ENCODE measurements at regions not wholly inside any gene's neighbourhood (a gene's known extent, or its start where the extent isn't known, plus 50 kb on each side); places are given as distances from the start of the nearest gene placed in this dataset.

- DNase-seq = no peak
Measured at GRCh38 chr2:63658176-63658968, 69.6 kb downstream of the MDH1 start.

DNA sequence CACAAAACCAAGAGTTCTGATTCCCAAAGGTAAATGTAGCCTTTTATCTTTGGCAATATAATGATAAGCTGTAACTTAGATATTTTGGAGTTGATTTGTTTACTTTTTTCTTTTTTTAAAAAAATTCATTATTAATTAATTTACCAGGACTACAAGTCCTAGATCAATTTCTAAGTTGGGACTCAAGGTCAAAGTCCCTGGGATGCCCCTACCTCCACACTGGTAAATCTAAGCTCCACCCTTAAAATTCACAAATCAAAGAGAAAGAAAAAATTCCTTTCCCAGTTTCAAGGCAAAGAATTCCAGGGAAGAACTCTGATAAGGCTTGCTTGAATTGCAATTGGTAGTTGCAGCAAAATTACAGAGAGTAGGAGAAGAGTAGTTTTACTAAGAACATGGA is 71.3 kb downstream of the MDH1 start:
- no peak for DNase-seq

DNA sequence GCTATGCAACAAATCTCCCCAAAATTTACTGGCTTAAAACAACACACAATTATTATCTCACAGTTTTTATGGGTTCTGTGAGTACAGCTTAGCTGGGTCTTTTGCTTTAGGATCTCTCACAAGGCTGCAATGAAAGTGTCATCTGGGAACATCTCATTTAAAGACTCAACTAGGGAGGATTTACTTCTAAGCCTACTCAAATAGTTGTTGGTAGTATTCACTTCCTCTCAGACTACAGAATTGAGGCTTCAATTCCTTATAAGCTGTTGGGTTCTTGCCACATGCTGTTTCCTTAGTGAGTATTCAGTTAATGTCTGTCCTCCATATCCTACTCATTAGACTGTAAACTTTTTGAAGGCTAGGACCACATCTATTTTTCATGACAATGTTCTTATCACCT is 72.3 kb downstream of the MDH1 start:
- no peak for DNase-seq

- DNase-seq = no peak
Measured at GRCh38 chr2:63662028-63662804, 73.5 kb downstream of the MDH1 start.

GRCh38 chr2:63663013-63663864 is 74.5 kb downstream of the MDH1 start:
- DNase-seq = no peak

DNA sequence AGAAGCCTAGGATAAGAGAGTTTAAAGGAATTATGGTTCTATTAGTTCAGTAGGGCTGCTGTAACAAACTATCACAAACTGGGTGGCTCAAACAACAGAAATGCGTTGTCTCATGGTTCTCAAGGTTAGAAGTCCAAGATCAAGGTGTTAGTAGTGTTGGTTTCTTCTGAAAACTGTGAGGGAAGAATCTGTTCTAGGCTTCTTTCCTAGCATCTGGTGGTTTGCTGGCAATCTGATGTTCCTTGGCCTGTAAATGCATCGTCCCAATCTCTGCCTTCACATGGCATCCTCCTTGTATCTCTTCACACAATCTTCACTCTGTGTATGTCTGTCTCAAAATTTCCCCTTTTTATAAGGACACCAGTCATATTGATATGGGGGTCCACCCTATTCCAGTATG is 76.3 kb downstream of the MDH1 start:
- no peak for DNase-seq

DNA sequence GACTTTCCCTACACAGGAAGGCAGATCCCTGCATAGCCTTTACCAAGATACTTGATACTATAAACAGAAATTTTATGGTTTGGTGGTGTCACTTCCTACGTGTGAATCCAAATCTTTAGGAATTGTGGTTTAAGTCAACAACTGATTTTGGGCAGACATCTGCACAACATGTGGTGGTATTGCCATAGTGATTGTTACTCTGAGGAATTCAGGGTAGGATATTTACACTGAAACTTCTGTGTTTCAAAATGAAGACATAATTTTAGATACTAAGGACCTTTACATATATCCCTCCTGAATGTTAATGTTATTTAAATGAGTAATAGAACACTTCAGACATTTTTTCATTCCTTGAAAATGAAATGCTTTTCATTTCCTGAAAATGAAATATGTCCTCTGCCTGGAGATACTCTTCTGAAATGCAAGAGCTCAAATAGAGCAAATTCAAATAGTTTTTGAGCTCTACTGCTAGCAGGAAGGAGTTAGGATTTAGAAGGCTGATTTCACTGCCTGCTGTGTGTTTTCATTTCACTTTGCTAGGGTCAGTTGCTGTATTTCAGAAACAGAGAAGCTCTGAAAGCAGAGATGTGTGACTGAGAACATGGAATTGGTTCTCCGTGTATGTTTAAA is 77.2 kb downstream of the MDH1 start:
- DNase-seq = no peak

GRCh38 chr2:63667132-63667700 is 78.5 kb downstream of the MDH1 start:
- DNase-seq = no peak

DNA sequence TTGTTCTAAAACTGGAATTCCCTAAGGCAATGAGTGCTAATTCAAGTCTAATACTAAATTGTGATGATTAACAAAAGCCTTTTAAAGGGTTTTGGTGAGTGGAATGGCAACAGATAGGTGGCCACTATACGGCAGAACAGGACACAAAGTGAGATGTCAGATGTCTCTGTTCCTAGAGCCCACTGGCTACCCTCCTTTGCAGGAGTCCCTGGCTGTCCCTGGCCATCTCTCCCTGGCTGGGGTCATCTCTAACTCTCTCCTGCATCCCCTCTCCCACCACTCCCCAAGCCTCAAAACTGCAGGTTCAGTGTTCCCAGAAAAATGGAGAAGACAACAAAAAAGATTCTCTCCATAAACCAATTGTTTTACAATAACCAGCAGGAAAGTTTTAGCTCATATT is 79.2 kb downstream of the MDH1 start:
- no peak for DNase-seq

GRCh38 chr2:63668466-63668865 is 79.7 kb downstream of the MDH1 start:
- no peak for DNase-seq

DNA sequence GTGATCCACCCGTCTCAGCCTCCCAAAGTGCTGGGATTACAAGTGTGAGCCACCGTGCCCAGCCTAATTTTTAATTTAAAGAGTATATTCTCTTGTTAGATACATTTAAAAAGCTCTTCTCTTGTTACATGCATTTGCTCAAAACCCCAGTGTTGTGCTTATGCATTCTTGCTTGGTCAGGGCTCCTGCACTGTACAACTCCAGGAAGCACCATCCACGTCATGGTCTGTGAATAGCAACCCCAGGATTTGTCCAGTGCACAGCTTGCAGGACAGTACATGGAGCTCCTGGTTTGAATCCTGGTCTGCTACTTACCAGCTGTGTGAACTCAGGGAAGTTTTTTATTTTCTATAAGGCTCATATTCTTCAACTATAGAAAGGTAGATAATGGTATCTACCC is 80.8 kb downstream of the MDH1 start:
- DNase-seq = no peak

- DNase-seq = no peak
Measured at GRCh38 chr2:63673865-63674533, 85.2 kb downstream of the MDH1 start.

GRCh38 chr2:63675026-63675425 is 86.3 kb downstream of the MDH1 start:
- no peak for DNase-seq

GRCh38 chr2:63676135-63676534 is 87.4 kb downstream of the MDH1 start:
- no peak for DNase-seq

DNA sequence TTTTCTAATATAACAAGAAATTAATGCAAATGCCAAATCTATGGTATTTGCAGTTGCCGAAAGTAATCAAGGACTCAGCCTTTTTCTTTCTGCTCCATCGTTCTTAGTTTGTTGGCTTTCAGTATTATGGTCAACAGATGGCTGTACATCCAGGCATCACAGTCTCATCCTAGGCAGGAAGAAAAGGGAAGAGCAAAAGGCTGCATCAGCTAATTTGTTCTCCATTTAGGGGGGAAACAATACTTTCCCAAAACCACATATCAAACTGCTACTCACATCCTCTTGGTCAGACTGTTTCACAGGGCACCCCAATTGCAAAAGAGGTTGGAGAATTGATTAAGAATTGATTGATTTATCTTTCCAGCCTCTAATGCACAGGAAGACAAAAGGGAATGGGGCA is 89.3 kb downstream of the MDH1 start:
- DNase-seq = no peak

DNA sequence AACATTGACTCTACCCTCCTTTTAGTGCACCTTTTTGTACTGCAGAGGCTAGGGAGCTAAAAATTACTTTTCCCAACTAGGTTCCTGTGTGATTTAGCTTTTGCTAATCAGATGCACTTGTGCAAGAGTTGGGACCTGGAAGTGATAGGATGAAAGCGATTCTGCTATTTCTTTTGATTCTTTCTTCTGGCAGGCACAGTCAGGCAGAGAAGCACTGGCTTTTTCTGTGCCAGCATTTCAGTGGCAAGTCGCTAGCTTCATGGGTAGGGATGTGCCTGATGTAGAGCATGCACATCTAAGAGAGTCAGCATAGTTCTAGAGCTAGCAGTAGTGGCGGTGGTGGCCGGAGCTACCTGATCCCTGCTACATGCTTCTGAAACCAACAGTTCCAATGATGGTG is 89.8 kb downstream of the MDH1 start:
- DNase-seq = no peak

- no peak for DNase-seq
Measured at GRCh38 chr2:63679252-63679855, 90.6 kb downstream of the MDH1 start.

- DNase-seq = no peak
Measured at GRCh38 chr2:63680455-63680854, 91.7 kb downstream of the MDH1 start.

DNA sequence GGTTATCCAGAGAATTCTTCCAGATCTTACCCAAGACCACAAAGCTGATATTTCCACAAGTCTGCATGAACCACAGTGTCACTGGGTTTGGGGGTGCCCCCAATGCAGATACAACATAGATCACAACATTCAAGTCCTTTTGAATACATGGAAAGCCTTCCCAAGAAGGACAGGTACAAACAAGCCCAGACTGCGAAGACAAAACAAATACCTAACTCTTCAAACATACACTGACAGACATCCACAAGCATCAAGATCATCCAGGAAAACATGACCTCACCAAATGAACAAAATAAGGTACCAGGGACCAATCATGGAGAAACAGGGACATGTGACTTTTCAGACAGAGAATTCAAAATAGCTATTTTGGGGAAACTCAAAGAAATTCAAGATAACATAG is 93.1 kb downstream of the MDH1 start:
- DNase-seq = no peak

DNA sequence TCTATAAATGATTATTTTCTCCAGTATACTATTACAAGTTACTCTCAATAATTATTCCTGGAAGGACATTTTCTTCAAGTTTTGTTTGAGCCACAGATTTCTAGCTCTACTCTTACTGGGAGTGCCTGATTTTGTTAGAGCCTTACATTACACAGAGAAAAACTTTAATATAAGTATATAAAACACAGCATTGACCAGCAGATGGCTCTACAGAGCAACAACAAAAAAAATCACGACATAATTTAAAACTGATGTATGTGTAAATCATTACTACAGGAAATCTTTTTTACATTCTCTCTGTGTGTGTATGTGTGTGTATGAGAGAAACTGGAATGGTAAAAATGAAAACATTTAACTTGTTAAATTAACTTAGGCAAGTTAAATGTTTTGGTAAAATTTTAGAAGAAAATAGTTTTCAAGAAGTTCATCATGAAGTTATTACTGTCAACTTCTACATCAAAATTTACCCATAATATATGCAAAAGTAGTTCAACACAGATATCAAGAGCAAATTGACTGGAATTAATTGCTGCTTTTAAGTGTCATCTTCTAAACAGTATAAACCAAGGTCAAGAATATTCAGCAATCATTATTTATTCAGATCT is 103.3 kb downstream of the MDH1 start:
- peak; percentile 18 for DNase-seq

- DNase-seq = no peak
Measured at GRCh38 chr2:63695583-63695982, 106.8 kb downstream of the MDH1 start.
